ENCODE measurements at regions not wholly inside any gene's neighbourhood (a gene's known extent, or its start where the extent isn't known, plus 50 kb on each side); places are given as distances from the start of the nearest gene placed in this dataset.

DNA sequence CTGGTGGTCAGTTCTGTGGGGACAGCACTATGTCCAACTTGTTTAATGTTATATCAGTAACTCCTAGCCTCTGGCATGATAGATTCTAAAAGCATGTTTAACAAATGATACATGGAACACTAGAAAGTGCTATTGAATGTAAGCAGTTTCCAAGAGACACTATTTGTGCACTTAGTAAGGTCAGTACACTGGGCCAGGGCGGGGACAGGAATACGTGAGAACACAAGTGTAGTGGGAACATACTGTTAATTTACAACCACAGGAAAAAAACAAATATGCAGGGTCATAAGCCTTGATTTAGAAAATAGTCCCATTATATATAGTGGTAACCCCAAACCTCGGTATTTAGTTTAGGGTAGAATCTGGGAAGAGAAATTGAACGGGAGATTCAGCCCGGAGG lies 88.9 kb upstream of the SLC38A2 start:
- no peak for DNase-seq

DNA sequence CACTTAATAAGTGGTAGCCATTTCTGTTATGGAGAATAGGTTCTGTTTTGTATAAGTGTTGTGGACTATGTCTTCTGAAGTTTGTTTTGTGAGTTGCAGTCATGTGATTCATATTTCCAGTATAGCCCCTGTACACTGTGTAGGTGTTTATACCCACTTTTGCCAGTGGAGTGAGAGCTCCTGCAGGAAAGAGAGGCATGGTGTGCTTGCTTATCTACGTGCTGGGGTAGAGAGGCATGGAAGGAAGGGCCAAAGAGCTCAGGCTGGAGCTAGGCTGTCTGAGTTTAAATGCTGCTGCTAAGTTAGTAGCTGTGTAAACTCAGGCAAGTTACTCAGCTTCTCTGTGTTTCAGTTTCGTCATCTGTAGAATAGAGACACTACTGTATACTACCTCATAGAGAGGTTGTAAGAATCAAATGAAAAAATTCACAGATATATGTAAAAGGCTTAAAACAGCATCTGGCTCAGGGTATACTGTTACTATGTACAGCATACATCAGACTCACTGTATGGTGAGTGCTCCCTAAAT lies 88.2 kb upstream of the SLC38A2 start:
- DNase-seq, result no peak

DNA sequence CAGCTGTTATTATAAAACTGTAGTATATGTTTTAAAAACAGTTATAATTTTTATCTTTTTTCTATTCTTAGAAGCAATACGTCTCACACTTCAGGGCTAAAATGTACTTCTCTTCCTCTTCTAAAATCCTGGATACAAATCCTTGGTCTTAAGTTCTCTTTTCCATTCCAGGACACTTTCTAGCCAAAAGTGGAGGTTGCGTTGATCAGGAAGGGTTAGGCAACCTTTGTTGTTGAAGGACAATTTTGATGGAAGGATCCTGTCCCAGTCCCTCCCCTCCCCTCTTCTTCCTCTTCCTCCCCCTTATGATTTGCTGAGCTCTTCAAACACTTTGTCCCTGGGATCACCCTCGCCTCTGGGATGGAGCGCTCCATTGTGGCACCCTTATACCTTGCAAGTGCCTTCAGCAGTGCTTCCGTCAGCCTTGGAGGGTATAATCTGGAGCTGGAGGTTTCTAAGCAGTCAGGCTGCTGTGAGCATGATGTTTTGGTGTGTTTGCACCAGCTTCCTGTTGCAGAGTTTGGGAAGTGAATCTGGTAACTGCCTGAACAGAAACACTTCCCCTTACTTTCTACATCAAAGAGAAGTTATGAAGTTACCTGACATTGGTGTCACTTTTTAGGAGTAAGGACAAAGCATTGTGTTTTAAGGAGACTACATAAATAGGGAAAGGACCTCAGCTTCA lies 87.4 kb upstream of the SLC38A2 start:
- no peak for DNase-seq

- no peak for DNase-seq
Measured at GRCh38 chr12:46459111-46459510, 86.5 kb upstream of the SLC38A2 start.

- no peak for DNase-seq
Measured at GRCh38 chr12:46458500-46459102, 86.0 kb upstream of the SLC38A2 start.

DNA sequence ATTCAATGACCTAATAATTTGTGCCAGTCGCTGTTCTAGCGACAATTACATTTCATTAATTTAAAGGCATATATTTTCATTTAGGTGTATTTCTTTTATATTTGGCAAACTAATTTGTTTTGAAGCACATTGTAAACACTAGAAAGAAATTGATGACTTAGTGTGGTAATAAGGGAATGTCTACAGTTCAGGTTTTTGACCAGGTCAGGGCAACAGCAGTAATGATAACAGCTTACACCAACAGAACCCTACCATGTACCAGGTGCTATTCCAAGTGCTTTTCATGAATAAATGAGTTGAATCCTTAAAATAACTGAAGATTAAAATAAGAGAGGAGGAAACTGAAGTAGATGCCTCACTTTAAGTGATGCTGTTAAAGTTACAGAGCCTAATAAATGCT lies 85.4 kb upstream of the SLC38A2 start:
- no peak for DNase-seq

DNA sequence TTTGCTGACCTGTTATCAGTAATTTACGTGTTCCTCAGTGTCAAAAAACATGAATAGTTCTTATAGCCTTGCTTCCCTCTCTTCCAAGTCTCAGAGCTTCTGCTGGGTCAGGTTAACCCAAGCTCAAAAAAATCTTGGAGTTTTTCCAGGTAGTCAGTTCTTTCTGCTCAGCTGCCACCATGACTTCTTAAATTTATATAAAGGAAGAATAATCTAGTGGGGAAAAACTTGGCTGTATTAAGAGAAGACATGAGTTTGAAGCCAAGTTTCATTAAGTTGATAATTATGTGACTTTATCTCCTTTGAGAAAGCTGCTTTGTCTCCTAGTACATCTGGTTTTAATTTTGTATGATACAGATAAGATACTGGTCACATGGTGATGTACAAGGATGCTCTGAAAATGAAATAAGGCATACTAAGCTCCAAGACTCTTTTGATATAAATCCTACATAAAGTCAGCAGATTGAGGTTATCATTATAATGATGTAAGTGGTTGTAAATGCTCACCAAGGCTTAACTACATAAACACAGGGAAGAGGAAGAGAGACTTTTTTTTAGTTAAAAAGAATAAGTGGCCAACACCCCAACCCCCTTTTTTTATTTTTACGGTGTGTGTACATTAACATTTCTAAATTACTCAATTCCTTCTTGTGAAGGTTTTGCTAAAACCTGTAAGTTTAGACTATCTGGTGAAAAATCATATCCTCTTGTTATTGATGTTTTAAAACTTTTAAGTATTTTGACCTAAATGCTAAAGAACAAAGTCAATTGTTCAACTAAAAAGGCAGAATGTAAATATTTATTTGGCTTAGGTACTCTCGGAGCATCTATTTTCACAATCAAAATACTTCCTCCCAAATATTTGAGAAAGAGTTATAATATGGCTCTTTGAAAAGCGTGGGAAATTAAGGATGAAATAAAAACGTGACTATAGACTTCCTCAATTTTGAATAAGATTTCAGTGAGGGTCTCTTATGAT lies 84.1 kb upstream of the SLC38A2 start:
- no peak for DNase-seq

- DNase-seq, result no peak
Measured at GRCh38 chr12:46455648-46456352, 83.2 kb upstream of the SLC38A2 start.

DNA sequence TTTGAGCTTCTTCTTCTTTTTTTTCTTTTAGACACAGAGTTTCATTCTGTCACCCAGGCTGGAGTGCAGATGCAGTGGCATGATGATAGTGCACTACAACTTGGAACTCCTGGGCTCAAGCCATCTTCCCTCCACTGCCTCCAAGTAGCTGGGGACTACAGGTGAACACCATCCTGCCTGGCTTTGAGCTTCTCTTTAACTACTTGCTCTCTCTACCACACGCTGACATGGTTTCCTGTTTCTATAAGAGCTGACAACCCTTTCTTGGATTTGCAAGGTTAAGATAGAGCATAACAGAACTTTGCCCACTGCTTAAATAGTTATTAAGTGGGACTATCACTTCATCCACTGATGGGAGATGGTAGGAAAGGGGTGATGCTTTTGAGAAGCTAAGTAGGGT lies 82.4 kb upstream of the SLC38A2 start:
- no peak for DNase-seq

- DNase-seq, result no peak
Measured at GRCh38 chr12:46453428-46453827, 80.9 kb upstream of the SLC38A2 start.

DNA sequence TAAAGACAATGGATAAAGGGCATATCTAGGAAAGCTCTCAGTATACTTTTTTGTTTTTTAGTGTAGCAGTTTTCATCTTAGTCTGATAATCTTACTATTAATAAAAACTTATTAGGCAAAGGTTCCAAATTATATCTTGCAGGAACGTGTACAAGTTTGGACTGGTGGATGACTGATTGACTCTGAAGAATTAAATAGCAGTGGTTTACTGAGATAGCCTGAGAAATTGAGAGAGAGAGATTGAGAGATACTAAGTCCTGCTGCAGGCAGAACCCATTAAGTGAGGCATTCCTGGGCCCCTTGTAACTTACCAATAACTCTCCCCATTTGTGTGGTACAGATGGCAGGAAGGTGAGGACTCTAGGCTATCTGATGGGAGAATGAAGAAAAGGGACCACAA lies 80.2 kb upstream of the SLC38A2 start:
- no peak for DNase-seq

- no peak for DNase-seq
Measured at GRCh38 chr12:46452061-46452615, 79.6 kb upstream of the SLC38A2 start.

- no peak for DNase-seq
Measured at GRCh38 chr12:46451276-46452021, 78.9 kb upstream of the SLC38A2 start.

GRCh38 chr12:46450279-46450748 lies 77.7 kb upstream of the SLC38A2 start:
- DNase-seq, result no peak

GRCh38 chr12:46449856-46450255 lies 77.3 kb upstream of the SLC38A2 start:
- DNase-seq, result no peak

DNA sequence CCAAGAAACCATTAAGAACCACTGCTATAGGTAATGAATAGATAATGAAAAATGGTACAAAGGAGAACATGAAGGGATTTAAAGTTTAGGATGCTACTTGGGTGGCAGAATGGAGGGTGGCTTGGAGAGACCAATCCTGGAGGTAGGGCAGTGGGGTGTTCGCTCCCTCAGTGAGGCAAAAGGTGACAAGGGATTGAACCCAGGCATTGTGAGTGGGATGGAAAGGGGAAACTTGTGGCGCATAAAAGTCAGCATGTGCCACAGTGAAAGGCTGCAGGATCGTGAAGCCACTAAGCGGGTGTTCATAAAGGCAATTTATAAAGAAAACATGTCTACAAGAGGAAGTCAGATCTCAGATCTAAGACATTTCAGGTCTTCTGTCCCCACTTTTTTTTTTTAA lies 76.7 kb upstream of the SLC38A2 start:
- DNase-seq, result no peak

- no peak for DNase-seq
Measured at GRCh38 chr12:46446645-46447044, 74.1 kb upstream of the SLC38A2 start.

- DNase-seq, result no peak
Measured at GRCh38 chr12:46445551-46446235, 73.1 kb upstream of the SLC38A2 start.

- no peak for DNase-seq
Measured at GRCh38 chr12:46445093-46445492, 72.5 kb upstream of the SLC38A2 start.

DNA sequence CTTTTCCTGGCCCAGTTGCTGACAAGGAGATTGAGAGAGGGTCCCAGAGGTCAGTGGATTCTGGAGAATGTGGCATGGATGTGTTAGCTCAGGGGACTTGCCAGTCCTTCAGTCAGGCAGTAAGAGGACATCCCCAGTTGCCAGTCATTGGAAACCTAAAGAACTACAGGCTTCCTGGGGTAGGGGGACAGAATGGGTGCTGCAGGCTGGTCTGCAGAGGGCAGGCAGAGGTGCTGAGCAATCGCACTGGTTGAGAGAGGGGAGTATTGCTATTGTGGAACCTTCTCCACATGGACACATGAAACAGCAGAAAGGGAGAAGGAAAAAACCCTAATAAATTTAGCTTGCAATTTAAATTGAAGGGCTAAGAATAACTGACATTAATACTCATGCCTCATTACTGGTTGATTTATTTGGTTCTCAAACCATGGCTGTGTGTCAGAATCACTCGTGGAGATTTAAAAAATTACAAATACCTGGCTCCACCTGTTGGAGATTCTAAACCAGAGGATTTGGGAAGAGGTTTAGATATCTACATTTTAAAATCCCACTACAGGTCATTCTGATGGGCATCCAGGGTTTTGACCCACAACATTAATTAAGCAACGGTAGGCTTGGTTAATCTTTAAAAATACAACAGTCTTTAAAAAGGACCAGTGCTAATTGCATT lies 71.2 kb upstream of the SLC38A2 start:
- DNase-seq, result no peak
